IPS-NIHi7 (cell line): ENCODE measurements at regions not wholly inside any gene's neighbourhood (a gene's known extent, or its start where the extent isn't known, plus 50 kb on each side); places are given as distances from the start of the nearest gene placed in this dataset.
A peak's percentile ranks its signal among the peaks of the same experiment; 100 is the strongest.

Source experiments
- DNase-seq: peaks from one replicate; pipeline ENCODE4 v3.0.0; 2012; ENCODE audit warnings: mixed read lengths; ENCODE audit errors: extremely low spot score

GRCh38 chr22:48665311-48665995 lies 1162.2 kb downstream of the BRD1 start:
- no peak for DNase-seq

DNA sequence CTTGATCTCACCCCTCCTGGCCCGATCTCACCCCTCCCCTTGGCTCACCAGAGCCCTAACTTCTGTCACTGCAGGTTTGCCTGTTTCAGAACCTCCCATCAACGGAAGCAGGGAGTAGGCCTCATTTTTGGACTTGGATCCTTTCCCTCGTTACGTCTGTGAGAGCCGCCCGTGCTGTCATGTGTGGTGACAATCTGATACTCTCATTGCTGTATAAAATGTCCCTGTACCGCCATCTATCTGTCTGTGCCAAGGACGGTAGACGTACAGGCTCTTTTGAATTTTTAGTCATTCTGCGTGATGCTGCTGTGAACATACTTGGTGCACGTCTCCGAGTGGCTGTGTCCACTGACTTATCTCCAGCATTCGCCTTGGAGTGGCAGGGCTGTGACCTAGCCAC lies 1163.1 kb downstream of the BRD1 start:
- DNase-seq, result no peak

DNA sequence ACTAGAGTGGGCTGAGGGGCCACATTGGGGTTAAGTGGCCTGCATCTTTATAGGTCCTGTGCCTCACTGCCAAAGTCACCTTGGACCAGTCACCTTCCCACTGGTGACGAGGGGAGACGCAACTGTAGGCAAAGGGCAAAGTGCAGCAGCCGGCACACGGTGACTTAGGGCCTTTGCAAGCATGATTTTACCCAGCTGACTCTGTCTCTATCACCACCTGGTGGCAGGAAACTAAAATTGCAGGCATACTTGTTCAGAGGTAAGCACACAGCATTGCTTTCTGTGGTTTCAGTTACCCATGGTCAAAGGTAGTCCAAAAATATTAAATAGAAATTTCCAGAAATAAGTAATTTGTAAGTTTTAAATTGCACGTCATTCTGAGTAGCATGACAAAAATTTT lies 1164.4 kb downstream of the BRD1 start:
- peak; percentile 74 for DNase-seq

DNA sequence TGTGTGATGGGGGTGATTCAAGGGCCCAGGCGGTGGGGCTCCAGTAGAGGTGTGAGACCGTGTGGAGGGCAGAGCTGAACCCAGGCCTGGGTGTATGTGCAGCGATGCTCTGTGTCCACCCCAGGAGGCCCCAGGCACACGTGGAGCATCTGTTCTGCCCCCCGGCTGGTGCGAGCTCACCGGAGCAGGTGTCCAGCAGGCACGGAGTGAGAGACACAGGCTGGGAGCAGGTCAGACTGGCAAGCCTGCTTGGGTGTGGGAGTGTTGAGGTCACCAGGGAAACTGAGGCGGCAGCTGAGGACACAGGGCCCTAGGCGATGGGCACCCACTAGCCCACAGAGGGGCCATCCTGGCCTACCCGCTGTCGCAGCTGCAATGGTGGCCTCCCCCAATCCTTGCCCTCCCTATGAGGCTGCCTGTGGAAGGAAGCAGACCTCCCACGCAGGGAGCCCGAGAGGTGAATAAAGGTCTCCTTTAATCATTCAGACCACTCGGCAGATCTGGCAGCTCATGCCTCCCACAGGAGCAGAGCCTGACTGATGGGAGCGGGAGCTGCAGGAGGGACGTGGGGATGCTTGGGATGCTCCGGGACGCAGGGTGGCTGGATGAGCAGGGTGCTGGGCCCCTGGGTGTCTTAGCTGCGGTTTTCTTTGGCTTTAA lies 1165.1 kb downstream of the BRD1 start:
- DNase-seq, result no peak

GRCh38 chr22:48661984-48662383 lies 1165.7 kb downstream of the BRD1 start:
- no peak for DNase-seq

DNA sequence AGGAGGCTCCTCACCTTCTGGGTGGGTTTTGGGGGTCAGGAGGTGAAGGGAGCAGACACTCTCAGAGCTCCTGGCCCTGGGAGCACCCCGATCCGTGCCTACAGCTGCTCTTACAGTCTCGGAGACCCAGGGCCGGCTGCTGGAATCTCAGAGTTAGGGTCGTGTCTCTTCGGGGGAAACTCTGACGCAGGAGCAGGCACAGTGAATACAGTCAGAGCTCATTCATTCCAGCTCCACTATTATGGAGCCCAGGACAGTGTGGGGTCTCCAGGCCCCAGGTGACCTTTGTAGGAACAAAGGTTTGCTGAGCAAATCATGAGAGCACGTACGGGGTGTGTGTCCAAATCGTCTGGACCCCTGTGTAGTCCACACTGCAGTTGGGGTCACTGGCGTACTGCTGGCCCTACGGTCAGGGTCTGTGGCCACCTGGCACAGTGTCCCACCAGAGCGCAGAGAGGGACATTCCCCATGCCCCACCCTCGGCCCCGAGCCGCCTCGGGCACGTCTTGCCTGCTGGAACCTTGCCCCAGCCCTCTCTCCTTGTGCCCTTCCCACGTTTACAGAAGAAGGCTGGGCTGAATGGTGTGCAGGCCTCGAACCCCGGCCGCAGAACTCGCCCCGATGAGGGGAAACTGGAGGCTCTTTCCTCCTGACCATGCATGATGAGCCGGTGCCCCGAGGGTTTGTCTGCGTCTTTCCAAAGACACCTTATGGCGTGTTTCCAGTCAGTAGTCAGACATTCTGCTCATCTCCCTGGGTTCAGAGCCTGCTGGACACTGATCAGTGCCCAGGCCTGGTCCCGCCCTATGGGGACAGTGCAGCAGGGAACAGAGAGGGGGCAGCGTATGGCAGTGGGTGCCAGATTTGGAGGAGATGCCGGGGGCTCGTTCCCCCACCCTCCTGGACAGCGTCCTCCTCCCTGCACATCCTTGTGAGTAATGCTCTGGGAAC lies 1166.6 kb downstream of the BRD1 start:
- no peak for DNase-seq

GRCh38 chr22:48660104-48660789 lies 1167.4 kb downstream of the BRD1 start:
- DNase-seq, result no peak

DNA sequence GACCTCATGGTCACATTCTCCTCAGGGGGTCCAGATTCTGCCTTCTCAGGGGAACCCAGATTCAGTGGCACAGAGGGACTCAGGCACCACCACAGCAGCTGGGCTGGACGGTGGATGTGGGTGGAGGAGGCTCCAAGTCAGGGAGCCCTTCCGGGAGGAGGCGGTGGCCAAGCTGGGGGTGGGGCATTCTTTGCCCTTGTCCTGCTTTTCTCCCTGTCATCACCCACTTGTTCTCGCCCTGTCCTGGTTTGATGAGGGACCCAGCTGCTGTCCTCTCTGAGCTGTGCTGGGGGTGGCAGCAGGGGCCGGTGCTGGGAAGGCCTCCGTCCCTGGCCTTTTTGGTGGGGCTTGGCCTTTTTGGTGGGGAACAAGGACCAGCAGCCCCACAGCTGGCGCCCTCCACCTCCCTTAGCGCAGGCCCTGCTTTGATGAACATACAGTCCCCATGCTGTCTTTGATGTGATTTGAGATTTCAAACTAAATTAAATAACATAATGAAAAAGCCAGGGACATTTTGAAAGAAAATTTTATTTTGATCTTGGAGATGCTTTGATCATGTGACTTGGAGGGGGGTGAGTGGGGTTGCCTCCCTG lies 1168.2 kb downstream of the BRD1 start:
- no peak for DNase-seq

GRCh38 chr22:48658871-48659270 lies 1168.8 kb downstream of the BRD1 start:
- no peak for DNase-seq

GRCh38 chr22:48658246-48658645 lies 1169.4 kb downstream of the BRD1 start:
- DNase-seq, result no peak

DNA sequence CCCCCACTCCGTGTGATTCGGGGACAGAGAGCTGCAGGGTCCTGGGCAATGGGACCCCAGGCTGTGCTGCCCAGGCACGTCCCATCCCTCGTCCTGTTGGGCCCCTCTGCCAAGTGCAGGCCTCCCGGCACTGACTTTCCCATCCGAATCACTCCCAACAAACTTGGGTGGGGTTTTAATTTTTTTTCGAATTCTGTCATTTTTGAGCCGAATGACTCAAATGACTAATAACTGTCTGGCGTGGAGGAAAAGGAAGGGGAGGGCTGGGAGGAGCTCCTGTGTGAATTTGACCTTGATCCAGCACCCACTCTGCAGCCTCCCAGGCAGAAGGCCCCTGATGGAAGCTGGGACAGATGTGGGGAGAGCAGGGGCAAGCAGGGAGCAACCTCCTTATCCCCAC lies 1173.2 kb downstream of the BRD1 start:
- no peak for DNase-seq

DNA sequence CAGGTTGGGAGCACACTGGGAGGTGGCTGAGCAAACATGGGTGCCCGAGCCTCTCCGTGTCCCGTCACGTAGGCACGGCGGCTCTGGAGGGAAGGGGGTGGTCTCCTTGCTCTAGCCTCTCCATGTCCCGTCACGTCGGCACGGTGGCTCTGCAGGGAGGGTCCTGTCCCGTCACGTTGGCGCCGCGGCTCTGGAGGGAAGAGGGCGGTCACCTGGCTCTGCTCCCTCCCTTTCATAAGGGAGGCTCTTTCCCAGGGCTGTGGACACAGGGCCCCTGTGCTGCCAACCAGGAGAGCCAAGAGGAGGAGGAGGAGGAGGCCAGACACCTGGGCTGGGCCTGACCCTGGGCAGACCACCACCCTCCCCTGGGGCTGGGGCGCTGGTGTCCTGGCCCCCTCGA lies 1173.7 kb downstream of the BRD1 start:
- DNase-seq, result no peak

DNA sequence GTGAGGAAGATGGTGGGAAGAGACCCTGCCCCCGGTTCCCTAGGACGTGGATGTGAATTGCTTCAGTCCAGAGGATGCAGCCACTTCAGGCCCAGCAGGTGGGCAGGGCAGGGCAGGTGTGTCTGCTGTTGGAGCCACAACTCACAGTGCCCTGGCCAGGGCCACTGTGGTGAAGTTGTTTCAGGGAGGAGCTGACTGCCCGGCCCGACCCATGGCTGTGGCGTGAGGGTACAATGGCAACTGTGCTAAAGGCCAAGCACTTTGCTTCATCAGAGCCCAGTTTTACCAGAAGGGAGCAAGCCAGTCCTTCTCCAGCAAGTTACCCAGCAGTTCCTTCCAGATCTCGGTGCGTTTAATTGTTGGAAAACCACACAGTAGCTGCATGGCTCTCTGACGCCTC lies 1174.4 kb downstream of the BRD1 start:
- DNase-seq, result no peak

DNA sequence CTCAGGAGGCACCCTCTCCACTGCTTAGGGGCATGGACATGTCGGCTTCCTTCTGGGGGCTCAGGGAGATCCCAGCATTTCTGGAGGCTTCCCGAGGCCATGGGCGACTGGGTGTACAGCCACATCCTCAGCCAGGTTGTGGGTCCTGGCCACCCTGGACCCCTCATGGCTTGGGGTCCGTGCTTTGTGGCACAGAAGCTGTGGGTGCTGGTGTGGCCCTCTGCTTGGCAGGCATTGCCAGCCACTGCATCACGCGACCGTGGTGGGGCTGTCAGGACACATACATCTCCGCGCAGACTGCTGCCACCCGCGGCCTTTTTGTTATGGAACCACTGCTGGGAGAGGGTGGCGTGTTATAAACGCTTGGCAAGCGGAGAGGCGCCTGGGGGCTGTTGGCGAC lies 1174.9 kb downstream of the BRD1 start:
- no peak for DNase-seq

DNA sequence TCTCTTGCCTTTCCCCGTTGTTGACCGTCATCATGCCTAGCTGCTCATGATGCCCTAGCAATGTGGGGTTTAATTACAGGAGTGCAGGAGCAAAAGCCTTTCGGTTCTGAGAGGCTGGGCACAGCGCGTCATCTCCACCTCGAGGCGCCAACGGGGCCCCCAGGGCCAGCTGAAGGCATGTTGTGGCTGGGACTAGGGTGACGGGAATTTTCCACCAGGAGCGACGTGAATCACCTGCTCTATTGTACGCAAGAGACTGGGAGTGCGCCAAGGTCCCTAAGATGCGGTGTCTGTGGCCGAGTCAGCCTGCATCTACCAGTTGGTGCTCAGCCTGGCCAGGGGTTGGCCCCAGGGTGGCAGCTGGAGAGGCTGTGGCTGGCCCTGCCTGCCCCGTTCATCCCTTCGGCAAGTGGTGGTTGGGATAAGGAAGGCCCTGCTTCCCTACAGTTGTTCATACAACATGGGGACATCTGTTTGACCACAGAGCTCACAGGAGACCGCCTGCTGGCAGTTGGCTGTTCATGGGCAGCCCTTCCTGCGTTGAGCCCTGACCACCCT lies 1175.6 kb downstream of the BRD1 start:
- DNase-seq, result no peak

DNA sequence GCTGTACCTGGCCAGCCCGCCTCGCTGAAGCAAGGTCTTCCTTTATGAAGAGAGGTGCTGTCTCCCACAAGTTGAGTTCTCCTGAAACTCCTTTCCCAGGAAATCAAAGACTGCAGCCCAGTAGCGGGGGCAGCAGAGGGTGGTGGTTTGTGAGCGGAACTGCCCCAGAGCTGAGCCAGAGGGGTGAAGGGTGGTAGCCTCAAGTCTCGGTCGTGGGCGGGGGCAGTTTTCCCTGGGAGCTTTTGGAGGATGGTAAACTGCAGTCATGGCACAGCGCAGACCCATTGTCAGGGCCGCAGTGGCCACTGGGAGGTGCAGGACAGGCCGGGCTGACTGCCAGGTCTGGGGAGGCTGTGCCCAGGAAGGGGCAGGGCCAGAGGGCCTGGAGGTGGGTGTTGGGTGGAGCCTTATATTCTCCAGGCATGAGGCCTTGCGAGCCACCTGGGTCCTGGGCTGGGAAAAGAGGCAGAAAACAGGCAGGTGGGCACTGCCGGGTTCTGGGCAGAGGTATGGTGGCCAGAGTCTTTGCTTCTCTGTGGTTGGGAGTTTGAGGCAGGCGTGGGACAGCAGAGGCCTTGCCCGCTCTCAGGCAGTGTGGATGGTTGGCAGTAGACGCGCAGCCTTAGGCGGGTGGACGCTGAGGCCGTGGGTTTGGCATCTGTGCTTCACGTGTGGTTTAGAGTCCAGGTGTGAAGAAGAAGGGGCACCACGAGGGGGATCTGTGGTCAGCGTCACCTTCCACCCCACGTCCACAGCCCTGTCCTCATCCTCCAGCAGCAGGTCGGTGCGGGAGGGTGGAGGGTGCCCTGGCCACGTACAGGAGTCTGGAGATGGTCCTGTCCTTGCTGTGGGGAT lies 1176.4 kb downstream of the BRD1 start:
- no peak for DNase-seq

GRCh38 chr22:48650323-48651035 lies 1177.2 kb downstream of the BRD1 start:
- DNase-seq, result no peak

- no peak for DNase-seq
These were observed 1178.2 kb downstream of the BRD1 start for GRCh38 chr22:48649466-48649865.

- DNase-seq, result no peak
These were observed 1178.6 kb downstream of the BRD1 start for GRCh38 chr22:48649031-48649430.
